DOHH2 (cell line): ENCODE measurements at regions not wholly inside any gene's neighbourhood (a gene's known extent, or its start where the extent isn't known, plus 50 kb on each side); places are given as distances from the start of the nearest gene placed in this dataset.

Experiments used
- H3F3A ChIP-seq: fragments of 200-600 bp; sonication (generic), shearing (Covaris generic); 2 replicates; pipeline ENCODE4 v1.6.0; 2016; ENCODE audit warnings: antibody characterized with exemption, mild to moderate bottlenecking; ENCODE audit not compliant: control insufficient read depth, insufficient read depth
- H3K27ac ChIP-seq: fragments of 200-600 bp; sonication (generic); 2 replicates; pipeline ENCODE4 v1.5.1; 2014; ENCODE audit warnings: low read depth, mild to moderate bottlenecking, low read length, moderate library complexity
- H3K27me3 ChIP-seq: fragments of 200-600 bp; sonication (generic); 2 replicates; pipeline ENCODE4 v1.6.1; 2014; ENCODE audit warnings: mild to moderate bottlenecking, low read length, mixed read lengths; ENCODE audit not compliant: control insufficient read depth
- H3K36me3 ChIP-seq: fragments of 200-600 bp; sonication (generic); 2 replicates; pipeline ENCODE4 v1.6.1; 2014; ENCODE audit warnings: mild to moderate bottlenecking, low read length, moderate library complexity, mixed read lengths; ENCODE audit not compliant: control insufficient read depth
- H3K4me1 ChIP-seq: fragments of 200-600 bp; sonication (generic); 2 replicates; pipeline ENCODE4 v1.6.1; 2014; ENCODE audit warnings: mild to moderate bottlenecking, low read length, mixed read lengths; ENCODE audit not compliant: control insufficient read depth
- H3K4me2 ChIP-seq: fragments of 200-600 bp; sonication (generic); 2 replicates; pipeline ENCODE4 v1.6.0; 2014; ENCODE audit warnings: mild to moderate bottlenecking, low read length, moderate library complexity
- H3K4me3 ChIP-seq: fragments of 200-600 bp; sonication (generic); 2 replicates; pipeline ENCODE4 v1.5.1; 2014; ENCODE audit warnings: mild to moderate bottlenecking, low read length, mixed read lengths
- H3K79me2 ChIP-seq: fragments of 200-600 bp; sonication (generic); 2 replicates; pipeline ENCODE4 v1.6.1; 2014; ENCODE audit warnings: mild to moderate bottlenecking, low read length, mixed read lengths; ENCODE audit not compliant: control insufficient read depth
- H3K9me2 ChIP-seq: fragments of 200-600 bp; sonication (generic); replicated peaks from 2 replicates; pipeline ENCODE4 v1.6.1; 2014; ENCODE audit warnings: mild to moderate bottlenecking, low read length, mixed read lengths; ENCODE audit not compliant: control insufficient read depth
- H3K9me3 ChIP-seq: fragments of 200-600 bp; sonication (generic); 2 replicates; pipeline ENCODE4 v1.6.1; 2014; ENCODE audit warnings: antibody characterized with exemption, low read length, mixed read lengths; ENCODE audit not compliant: control insufficient read depth, insufficient read depth
- H4K20me1 ChIP-seq: fragments of 200-600 bp; sonication (generic); 2 replicates; pipeline ENCODE4 v1.6.0; 2014; ENCODE audit warnings: low read depth, mild to moderate bottlenecking, antibody characterized with exemption, low read length, moderate library complexity; ENCODE audit not compliant: control insufficient read depth, insufficient read depth
- EZH2phosphoT487 ChIP-seq: fragments of 200-600 bp; sonication (generic); IDR thresholded peaks from 2 replicates; pipeline ENCODE4 v1.6.1; 2017; ENCODE audit warnings: borderline replicate concordance, mild to moderate bottlenecking, antibody characterized with exemption, low read length, moderate library complexity, mixed read lengths
- TF ChIP-seq, protein P1 (sequence below): fragments of 200-600 bp; sonication (generic); IDR thresholded peaks from one replicate; pipeline ENCODE4 v1.5.1; 2014; ENCODE audit warnings: antibody characterized with exemption, mild to moderate bottlenecking, low read depth, low read length; ENCODE audit not compliant: poor library complexity, severe bottlenecking

DNA sequence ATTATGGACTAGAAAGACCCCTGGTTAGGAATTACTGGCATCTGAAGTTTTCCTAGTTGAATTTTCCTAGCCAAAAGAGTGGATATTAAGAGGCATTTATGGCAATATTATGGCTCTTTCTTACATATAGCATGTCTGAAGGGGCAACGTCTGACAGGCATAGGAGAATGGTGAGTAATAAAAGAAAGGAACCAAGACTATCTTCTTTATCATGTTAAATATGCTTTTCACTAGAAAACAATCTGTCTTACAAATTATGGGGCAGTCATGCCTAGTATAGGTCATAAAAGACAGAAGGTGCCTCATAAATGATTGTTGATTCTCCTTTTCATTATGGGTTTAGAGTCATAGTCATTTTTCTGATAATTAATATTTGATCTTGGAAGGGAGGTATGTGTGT is 431.1 kb upstream of the HTR2C start:
- no peaks in the 10 kb centered on the region for H3K9me3 ChIP-seq
- TF ChIP-seq, protein P1, sequence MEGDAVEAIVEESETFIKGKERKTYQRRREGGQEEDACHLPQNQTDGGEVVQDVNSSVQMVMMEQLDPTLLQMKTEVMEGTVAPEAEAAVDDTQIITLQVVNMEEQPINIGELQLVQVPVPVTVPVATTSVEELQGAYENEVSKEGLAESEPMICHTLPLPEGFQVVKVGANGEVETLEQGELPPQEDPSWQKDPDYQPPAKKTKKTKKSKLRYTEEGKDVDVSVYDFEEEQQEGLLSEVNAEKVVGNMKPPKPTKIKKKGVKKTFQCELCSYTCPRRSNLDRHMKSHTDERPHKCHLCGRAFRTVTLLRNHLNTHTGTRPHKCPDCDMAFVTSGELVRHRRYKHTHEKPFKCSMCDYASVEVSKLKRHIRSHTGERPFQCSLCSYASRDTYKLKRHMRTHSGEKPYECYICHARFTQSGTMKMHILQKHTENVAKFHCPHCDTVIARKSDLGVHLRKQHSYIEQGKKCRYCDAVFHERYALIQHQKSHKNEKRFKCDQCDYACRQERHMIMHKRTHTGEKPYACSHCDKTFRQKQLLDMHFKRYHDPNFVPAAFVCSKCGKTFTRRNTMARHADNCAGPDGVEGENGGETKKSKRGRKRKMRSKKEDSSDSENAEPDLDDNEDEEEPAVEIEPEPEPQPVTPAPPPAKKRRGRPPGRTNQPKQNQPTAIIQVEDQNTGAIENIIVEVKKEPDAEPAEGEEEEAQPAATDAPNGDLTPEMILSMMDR: no peak
- TF ChIP-seq EZH2phosphoT487: no peak
- no peaks in the 10 kb centered on the region for H3K4me1 ChIP-seq
- H3K79me2 ChIP-seq: no peaks in the 10 kb centered on the region
- H3K27me3 ChIP-seq: no peaks in the 10 kb centered on the region
- no peaks in the 10 kb centered on the region for H3K36me3 ChIP-seq
- H3K9me2 ChIP-seq: no peaks in the 10 kb centered on the region
- H3K4me2 ChIP-seq: no peak overlapping the region
- no peaks in the 10 kb centered on the region for H4K20me1 ChIP-seq
- no peak overlapping the region for H3K27ac ChIP-seq
- no peak overlapping the region for H3K4me3 ChIP-seq
- H3F3A ChIP-seq: no peaks in the 10 kb centered on the region

DNA sequence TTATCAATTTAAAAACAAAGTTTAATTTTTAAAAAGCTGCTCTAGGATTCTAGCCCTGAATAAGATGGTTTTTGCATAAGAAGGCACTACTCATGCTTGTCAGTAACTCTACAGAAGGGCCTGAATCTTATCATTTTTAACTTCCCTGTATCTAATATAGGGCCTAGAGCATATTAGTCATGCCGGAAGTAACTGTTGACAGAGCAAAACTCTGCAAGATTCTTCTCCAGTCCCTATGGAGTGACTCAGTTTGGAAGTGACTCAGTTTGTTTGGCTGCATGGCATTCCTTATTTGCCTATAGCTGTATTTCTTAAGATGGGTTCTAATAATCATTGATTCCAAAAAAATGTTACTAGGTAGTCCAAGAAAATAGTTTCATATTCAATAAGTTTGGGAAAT is 431.8 kb upstream of the HTR2C start:
- Histone ChIP-seq H3K4me2 (no peak overlapping the region), H3F3A (no peaks in the 10 kb centered on the region), H3K27ac (no peak overlapping the region), H3K79me2 (no peaks in the 10 kb centered on the region), H3K36me3 (no peaks in the 10 kb centered on the region), H3K4me1 (no peaks in the 10 kb centered on the region), H3K9me2 (no peaks in the 10 kb centered on the region), H3K27me3 (no peaks in the 10 kb centered on the region), H3K9me3 (no peaks in the 10 kb centered on the region), H4K20me1 (no peaks in the 10 kb centered on the region), H3K4me3 (no peak overlapping the region)
- TF ChIP-seq EZH2phosphoT487: no peak
- TF ChIP-seq, protein P1: no peak

DNA sequence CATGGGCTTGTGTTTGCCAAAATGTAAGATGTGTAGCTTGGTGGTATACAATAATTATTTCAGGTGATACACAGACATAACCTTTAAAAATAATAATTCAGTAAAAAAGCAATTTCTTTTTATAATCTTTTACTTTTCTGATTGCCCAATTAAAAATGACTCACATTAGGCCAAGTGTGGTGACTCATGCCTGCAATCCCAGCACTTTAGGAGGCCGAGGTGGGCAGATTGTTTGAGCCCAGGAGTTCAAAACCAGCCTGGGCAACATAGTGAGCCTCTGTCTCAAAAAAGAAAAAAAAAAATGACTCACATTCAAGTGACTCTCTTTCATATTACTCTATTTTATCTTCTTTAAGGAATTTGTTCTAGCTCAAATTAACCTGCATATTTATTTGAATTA is 449.4 kb upstream of the HTR2C start:
- no peaks in the 10 kb centered on the region for H3K4me1 ChIP-seq
- H3K36me3 ChIP-seq: no peaks in the 10 kb centered on the region
- H3K27me3 ChIP-seq: no peaks in the 10 kb centered on the region
- H3K4me2 ChIP-seq: no peak overlapping the region
- no peaks in the 10 kb centered on the region for H3K79me2 ChIP-seq
- H4K20me1 ChIP-seq: no peaks in the 10 kb centered on the region
- no peaks in the 10 kb centered on the region for H3F3A ChIP-seq
- TF ChIP-seq, protein P1: no peak
- no peak for TF ChIP-seq EZH2phosphoT487
- no peaks in the 10 kb centered on the region for H3K9me2 ChIP-seq
- H3K9me3 ChIP-seq: no peaks in the 10 kb centered on the region
- no peak overlapping the region for H3K27ac ChIP-seq
- no peak overlapping the region for H3K4me3 ChIP-seq
